H9 (cell line): ENCODE measurements at regions not wholly inside any gene's neighbourhood (a gene's known extent, or its start where the extent isn't known, plus 50 kb on each side); places are given as distances from the start of the nearest gene placed in this dataset.

Experiments
- DNase-seq: peaks from one replicate; pipeline ENCODE4 v3.0.0-alpha.2; 2017
- H2AFZ ChIP-seq: one replicate; pipeline ENCODE4 v1.6.1; 2013; ENCODE audit warnings: mild to moderate bottlenecking, low read length, control low read depth, moderate library complexity
- H2AK5ac ChIP-seq: 2 replicates; pipeline ENCODE4 v1.6.1; 2013; ENCODE audit warnings: low read length, control low read depth, mixed read lengths; ENCODE audit not compliant: insufficient read length
- H2BK120ac ChIP-seq: one replicate; pipeline ENCODE4 v1.6.1; 2013; ENCODE audit warnings: low read depth, mild to moderate bottlenecking, low read length, control low read depth, inconsistent platforms; ENCODE audit not compliant: poor library complexity, severe bottlenecking
- H2BK12ac ChIP-seq: 2 replicates; pipeline ENCODE4 v1.6.1; 2013; ENCODE audit warnings: low read length, control low read depth, mixed read lengths, low read depth; ENCODE audit not compliant: insufficient read length
- H2BK15ac ChIP-seq: 2 replicates; pipeline ENCODE4 v1.6.1; 2013; ENCODE audit warnings: low read depth, low read length, control low read depth
- H2BK20ac ChIP-seq: one replicate; pipeline ENCODE4 v1.6.1; 2013; ENCODE audit warnings: low read depth, mild to moderate bottlenecking, low read length, control low read depth, inconsistent platforms; ENCODE audit not compliant: poor library complexity, severe bottlenecking
- H2BK5ac ChIP-seq: 2 replicates; pipeline ENCODE4 v1.6.1; 2013; ENCODE audit warnings: low read length, control low read depth, mixed read lengths; ENCODE audit not compliant: insufficient read length
- H3K14ac ChIP-seq: 2 replicates; pipeline ENCODE4 v1.6.1; 2013; ENCODE audit warnings: low read length, control low read depth; ENCODE audit not compliant: insufficient read depth
- H3K18ac ChIP-seq: 2 replicates; pipeline ENCODE4 v1.6.1; 2013; ENCODE audit warnings: low read depth, mild to moderate bottlenecking, mixed read lengths, low read length, control low read depth; ENCODE audit not compliant: insufficient read length
- H3K23ac ChIP-seq: 2 replicates; pipeline ENCODE4 v1.6.1; 2013; ENCODE audit warnings: low read length, control low read depth, mixed read lengths, low read depth; ENCODE audit not compliant: insufficient read length
- H3K23me2 ChIP-seq: 2 replicates; pipeline ENCODE4 v1.6.1; 2013; ENCODE audit warnings: low read depth, mild to moderate bottlenecking, mixed read lengths, low read length, control low read depth; ENCODE audit not compliant: insufficient read length, poor library complexity, severe bottlenecking
- H3K27ac ChIP-seq: 2 replicates; pipeline ENCODE4 v1.5.1; 2013; ENCODE audit warnings: low read length, control low read depth, mixed read lengths, low read depth; ENCODE audit not compliant: insufficient read length
- H3K27me3 ChIP-seq: 2 replicates; pipeline ENCODE4 v1.6.1; 2013; ENCODE audit warnings: low read length, control low read depth, inconsistent platforms; ENCODE audit not compliant: insufficient read depth
- H3K4ac ChIP-seq: 2 replicates; pipeline ENCODE4 v1.6.1; 2013; ENCODE audit warnings: low read depth, mild to moderate bottlenecking, control low read depth, inconsistent platforms, low read length, moderate library complexity
- H3K4me1 ChIP-seq: 2 replicates; pipeline ENCODE4 v1.6.1; 2013; ENCODE audit warnings: low read length, control low read depth, inconsistent platforms; ENCODE audit not compliant: insufficient read depth
- H3K4me2 ChIP-seq: 2 replicates; pipeline ENCODE4 v1.6.1; 2013; ENCODE audit warnings: low read length, control low read depth, mixed read lengths; ENCODE audit not compliant: insufficient read length, insufficient read depth
- H3K56ac ChIP-seq: 2 replicates; pipeline ENCODE4 v1.6.1; 2013; ENCODE audit warnings: low read depth, mild to moderate bottlenecking, mixed read lengths, low read length, control low read depth; ENCODE audit not compliant: insufficient read length
- H3K79me1 ChIP-seq: 2 replicates; pipeline ENCODE4 v1.6.1; 2013; ENCODE audit warnings: low read depth, mild to moderate bottlenecking, moderate library complexity, low read length, control low read depth, inconsistent platforms; ENCODE audit not compliant: insufficient read depth, poor library complexity, severe bottlenecking
- H3K79me2 ChIP-seq: 2 replicates; pipeline ENCODE4 v1.6.1; 2013; ENCODE audit warnings: low read length, control low read depth, inconsistent platforms; ENCODE audit not compliant: insufficient read depth
- H3K9ac ChIP-seq: 2 replicates; pipeline ENCODE4 v1.6.1; 2013; ENCODE audit warnings: low read length, control low read depth, mixed read lengths; ENCODE audit not compliant: insufficient read length; ENCODE audit errors: extremely low read depth
- H3K9me3 ChIP-seq: one replicate; pipeline ENCODE4 v1.6.1; 2013; ENCODE audit warnings: low read depth, low read length, inconsistent platforms; ENCODE audit not compliant: control insufficient read depth
- H3T11ph ChIP-seq: one replicate; pipeline ENCODE4 v1.6.1; 2013; ENCODE audit warnings: mild to moderate bottlenecking, low read length, control low read depth, inconsistent platforms
- H4K20me1 ChIP-seq: one replicate; pipeline ENCODE4 v1.6.1; 2013; ENCODE audit not compliant: control insufficient read depth, insufficient read length, insufficient read depth
- H4K5ac ChIP-seq: 2 replicates; pipeline ENCODE4 v1.6.1; 2013; ENCODE audit warnings: low read depth, mild to moderate bottlenecking, mixed read lengths, low read length, control low read depth; ENCODE audit not compliant: insufficient read length
- H4K8ac ChIP-seq: replicated peaks from 2 replicates; pipeline ENCODE4 v1.6.1; 2013; ENCODE audit warnings: low read length, control low read depth, mixed read lengths, low read depth; ENCODE audit not compliant: insufficient read length
- H4K91ac ChIP-seq: 2 replicates; pipeline ENCODE4 v1.6.1; 2013; ENCODE audit warnings: low read depth, mild to moderate bottlenecking, moderate library complexity, mixed read lengths, low read length, control low read depth; ENCODE audit not compliant: insufficient read length
- H3K27ac Mint-ChIP-seq, 3 experiments: 2 replicates in 2 of 3; 3 replicates in 1 of 3; pipeline ENCODE4 v1.8.0; 2020 to 2021; ENCODE audit warnings: mixed read lengths in 3 of 3, mild to moderate bottlenecking in 1 of 3, moderate library complexity in 1 of 3
- H3K27me3 Mint-ChIP-seq: 2 replicates; pipeline ENCODE4 v1.8.0; 2021; ENCODE audit warnings: low read depth, mild to moderate bottlenecking, moderate library complexity, mixed read lengths
- H3K36me3 Mint-ChIP-seq, 3 experiments: 2 replicates in 2 of 3; 3 replicates in 1 of 3; pipeline ENCODE4 v1.8.0; 2020 to 2021; ENCODE audit warnings: low read depth in 3 of 3, mixed read lengths in 3 of 3; ENCODE audit not compliant: insufficient read depth in 1 of 3
- H3K4me1 Mint-ChIP-seq, 2 experiments: 2 replicates each; pipeline ENCODE4 v1.8.0; 2020; ENCODE audit warnings: mixed read lengths in 2 of 2
- H3K4me3 Mint-ChIP-seq, 2 experiments: 2 replicates in 1 of 2; 3 replicates in 1 of 2; pipeline ENCODE4 v1.8.0; 2020 to 2021; ENCODE audit warnings: mild to moderate bottlenecking in 2 of 2, mixed read lengths in 2 of 2, moderate library complexity in 1 of 2
- H3K9me3 Mint-ChIP-seq, 2 experiments: 2 replicates in 1 of 2; 3 replicates in 1 of 2; pipeline ENCODE4 v1.8.0; 2020; ENCODE audit warnings: mild to moderate bottlenecking in 2 of 2, mixed read lengths in 2 of 2, moderate library complexity in 1 of 2
- WGBS: extraction: QIAGEN DNeasy Blood & Tissue Kit; methylation state at CpG from one replicate; pipeline ENCODE4 v1.1.7; 2013; ENCODE audit warnings: missing lambda C conversion rate, low lambda C conversion rate, mixed read lengths; ENCODE audit not compliant: insufficient read length; ENCODE audit errors: extremely low coverage; 5-methylcytosine and 5-hydroxymethylcytosine counted together
- TF ChIP-seq, protein P1 (sequence below): fragments of 200-600 bp; sonication (generic); conservative IDR thresholded peaks from 3 replicates; pipeline ENCODE4 v1.8.0; 2021; ENCODE audit warnings: antibody characterized with exemption, mild to moderate bottlenecking

DNA sequence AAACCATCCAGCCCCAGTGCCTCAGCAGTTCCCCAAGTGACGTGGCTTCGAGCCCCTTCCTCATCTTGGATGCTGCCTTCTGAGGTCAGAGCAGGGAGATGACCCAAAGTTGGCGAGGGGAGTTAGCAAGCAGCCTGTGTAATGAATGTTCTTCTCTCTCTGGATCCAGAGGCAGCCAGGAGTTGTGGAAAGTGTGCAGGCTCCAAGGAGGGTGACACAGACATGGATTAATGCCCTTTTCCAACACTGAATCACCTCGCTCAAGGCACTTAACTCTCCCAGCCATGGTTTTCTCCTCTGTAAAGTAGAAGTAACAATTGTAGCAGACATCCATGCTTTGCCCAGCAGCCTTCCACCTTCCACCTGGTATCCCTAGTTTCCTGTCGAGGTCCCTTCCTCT lies 64.6 kb upstream of the HAND1 start:
- no peaks in the 10 kb centered on the region for H3K36me3 Mint-ChIP-seq

More for the DNA sequence above, 64.6 kb upstream of the HAND1 start:
- Histone ChIP-seq H3K79me1 (no peaks in the 10 kb centered on the region), H4K8ac (no peak overlapping the region), H4K5ac (no peak overlapping the region), H4K20me1 (no peaks in the 10 kb centered on the region), H3K9ac (no peak overlapping the region), H2BK12ac (no peak overlapping the region), H3K56ac (no peak overlapping the region), H3T11ph (no peak overlapping the region), H3K27me3 (no peaks in the 10 kb centered on the region), H3K23ac (no peak overlapping the region), H3K23me2 (no peaks in the 10 kb centered on the region), H3K18ac (no peak overlapping the region), H3K4ac (no peak overlapping the region), H3K9me3 (no peaks in the 10 kb centered on the region), H2BK120ac (no peak overlapping the region), H3K14ac (no peak overlapping the region), H4K91ac (no peak overlapping the region), H3K4me1 (0 out of 2 replicates have a peak, but pooled peaks cover 2% of the 10 kb centered on the region), H2BK5ac (no peak overlapping the region), H3K27ac (no peak overlapping the region), H2BK15ac (no peak overlapping the region), H2AFZ (no peak overlapping the region), H3K4me2 (no peak overlapping the region), H2AK5ac (no peak overlapping the region), H2BK20ac (no peak overlapping the region), H3K79me2 (no peaks in the 10 kb centered on the region)
- peak overlapping the region in 1 of 3 experiments; percentile 54; a peak in 1 of 7 replicates for H3K27ac Mint-ChIP-seq
- H3K4me3 Mint-ChIP-seq, result peak overlapping the region in 1 of 2 experiments; percentile 31; a peak in 2 of 5 replicates
- TF ChIP-seq, protein P1, sequence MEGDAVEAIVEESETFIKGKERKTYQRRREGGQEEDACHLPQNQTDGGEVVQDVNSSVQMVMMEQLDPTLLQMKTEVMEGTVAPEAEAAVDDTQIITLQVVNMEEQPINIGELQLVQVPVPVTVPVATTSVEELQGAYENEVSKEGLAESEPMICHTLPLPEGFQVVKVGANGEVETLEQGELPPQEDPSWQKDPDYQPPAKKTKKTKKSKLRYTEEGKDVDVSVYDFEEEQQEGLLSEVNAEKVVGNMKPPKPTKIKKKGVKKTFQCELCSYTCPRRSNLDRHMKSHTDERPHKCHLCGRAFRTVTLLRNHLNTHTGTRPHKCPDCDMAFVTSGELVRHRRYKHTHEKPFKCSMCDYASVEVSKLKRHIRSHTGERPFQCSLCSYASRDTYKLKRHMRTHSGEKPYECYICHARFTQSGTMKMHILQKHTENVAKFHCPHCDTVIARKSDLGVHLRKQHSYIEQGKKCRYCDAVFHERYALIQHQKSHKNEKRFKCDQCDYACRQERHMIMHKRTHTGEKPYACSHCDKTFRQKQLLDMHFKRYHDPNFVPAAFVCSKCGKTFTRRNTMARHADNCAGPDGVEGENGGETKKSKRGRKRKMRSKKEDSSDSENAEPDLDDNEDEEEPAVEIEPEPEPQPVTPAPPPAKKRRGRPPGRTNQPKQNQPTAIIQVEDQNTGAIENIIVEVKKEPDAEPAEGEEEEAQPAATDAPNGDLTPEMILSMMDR, result no peak
- peaks cover 33% of the 10 kb centered on the region for H3K27me3 Mint-ChIP-seq
- no peaks in the 10 kb centered on the region for H3K9me3 Mint-ChIP-seq
- no peak for DNase-seq
- H3K4me1 Mint-ChIP-seq, result peaks cover 9 to 23% of the 10 kb centered on the region in 2 experiments
- WGBS, result no CpG with 5 or more reads among the region's 5 CpGs
